ENCODE measurements at regions not wholly inside any gene's neighbourhood (a gene's known extent, or its start where the extent isn't known, plus 50 kb on each side); places are given as distances from the start of the nearest gene placed in this dataset.

- DNase-seq: no peak
Measured at GRCh38 chr12:116461060-116461459, 98.1 kb upstream of the MAP1LC3B2 start.

- DNase-seq: no peak
Measured at GRCh38 chr12:116463366-116463765, 95.8 kb upstream of the MAP1LC3B2 start.

GRCh38 chr12:116465407-116465806 is 93.8 kb upstream of the MAP1LC3B2 start:
- DNase-seq: no peak

GRCh38 chr12:116465856-116466255 is 93.3 kb upstream of the MAP1LC3B2 start:
- DNase-seq: no peak

DNA sequence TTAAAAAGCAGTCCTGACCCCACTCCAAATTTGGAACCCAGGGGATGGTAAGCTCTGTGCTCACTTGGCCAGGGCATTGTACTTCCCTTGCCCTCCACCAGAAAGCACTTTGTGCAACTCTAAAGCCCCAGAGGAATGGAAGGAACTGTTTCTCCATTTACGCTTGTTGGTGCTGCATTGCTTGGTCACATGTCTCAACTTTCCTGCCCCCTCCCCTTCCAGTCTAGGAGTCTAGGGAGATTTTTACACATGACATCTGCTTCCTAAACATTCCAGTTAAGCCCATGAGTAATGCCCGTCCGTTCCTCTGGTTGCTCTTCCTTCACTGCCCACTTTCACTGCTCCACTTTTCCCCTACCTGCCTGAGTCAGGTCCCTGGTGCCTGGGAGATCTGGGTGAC is 92.6 kb upstream of the MAP1LC3B2 start:
- DNase-seq: no peak

- DNase-seq: no peak
Measured at GRCh38 chr12:116469344-116469743, 89.8 kb upstream of the MAP1LC3B2 start.

DNA sequence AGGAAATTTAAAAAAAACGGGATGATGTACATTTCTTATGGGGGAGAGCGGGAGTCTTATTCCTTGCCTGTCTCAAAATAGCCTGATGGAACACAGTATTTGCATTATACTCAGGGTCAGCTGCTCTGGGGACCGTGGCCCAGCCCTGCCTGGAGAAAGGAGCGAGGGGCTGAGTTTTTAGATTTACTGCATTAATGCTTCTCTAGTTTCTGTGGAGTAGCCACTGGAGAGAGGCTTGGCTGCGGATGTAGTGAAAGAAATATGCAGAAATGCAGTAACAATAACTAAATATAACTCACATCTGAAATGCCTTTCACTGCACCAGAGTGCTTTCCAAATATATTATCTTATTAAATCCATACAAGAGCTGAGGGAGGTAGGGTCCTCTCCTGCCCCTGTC is 87.6 kb upstream of the MAP1LC3B2 start:
- DNase-seq: no peak

DNA sequence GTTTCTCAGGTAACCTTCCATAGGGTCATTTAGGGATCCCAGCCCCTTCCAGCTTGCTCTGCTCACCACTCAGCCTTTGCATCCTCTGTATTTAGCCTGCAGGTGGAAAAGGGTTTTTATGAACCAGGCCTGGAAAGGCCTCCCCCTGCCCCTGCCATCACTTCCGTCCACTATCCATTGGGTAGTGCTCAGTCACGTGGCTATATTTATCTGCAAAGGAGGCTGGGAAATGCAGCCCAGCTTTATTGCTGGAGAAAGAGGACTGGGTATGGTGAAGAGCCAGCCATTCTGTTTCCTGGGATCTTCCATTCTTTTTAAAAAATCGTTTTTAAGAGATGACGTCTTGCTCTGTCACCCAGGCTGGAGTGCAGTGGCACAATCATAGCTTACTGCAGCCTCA is 87.0 kb upstream of the MAP1LC3B2 start:
- DNase-seq: no peak

DNA sequence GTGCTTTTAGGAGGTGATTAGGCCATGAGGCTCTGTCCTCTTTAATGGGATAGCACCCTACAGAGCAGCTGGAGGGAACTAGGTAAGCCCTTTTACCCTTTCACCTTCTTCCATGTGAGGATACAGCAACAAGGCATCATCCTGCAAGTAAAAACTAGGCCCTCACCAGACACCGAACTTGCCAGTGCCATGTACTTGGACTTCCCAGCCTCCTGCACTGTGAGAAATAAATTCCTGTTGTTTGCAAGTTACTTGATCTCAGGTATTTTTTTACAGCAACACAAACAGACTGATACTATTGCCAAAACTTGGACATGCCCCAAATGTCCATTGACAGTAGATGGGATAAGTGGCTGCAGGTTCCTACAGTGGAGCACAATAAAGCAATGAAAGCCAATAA is 85.8 kb upstream of the MAP1LC3B2 start:
- DNase-seq: no peak

DNA sequence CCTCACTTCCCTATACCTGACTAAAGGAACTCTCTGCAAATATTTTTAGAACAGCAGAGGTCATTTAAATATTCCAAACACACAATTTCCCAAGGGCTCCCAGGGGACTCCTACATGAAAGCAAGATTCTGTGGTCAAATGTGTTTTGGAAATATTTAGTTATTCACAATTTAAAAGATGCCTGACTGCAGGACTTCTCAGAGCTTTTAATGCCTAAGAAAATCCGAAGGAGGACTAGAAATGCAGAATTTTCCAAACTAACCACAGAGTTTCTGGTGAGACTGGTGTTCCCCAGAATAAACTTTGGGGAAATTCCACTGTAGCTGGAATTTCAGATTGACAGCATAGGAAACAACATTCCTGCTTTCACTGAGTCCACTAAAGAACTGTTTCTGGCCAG is 84.8 kb upstream of the MAP1LC3B2 start:
- no peak for DNase-seq

- DNase-seq: no peak
Measured at GRCh38 chr12:116474899-116475298, 84.3 kb upstream of the MAP1LC3B2 start.

- DNase-seq: no peak
Measured at GRCh38 chr12:116476227-116476822, 82.9 kb upstream of the MAP1LC3B2 start.

- DNase-seq: no peak
Measured at GRCh38 chr12:116478243-116478773, 80.9 kb upstream of the MAP1LC3B2 start.

- DNase-seq: no peak
Measured at GRCh38 chr12:116480210-116480810, 78.9 kb upstream of the MAP1LC3B2 start.

DNA sequence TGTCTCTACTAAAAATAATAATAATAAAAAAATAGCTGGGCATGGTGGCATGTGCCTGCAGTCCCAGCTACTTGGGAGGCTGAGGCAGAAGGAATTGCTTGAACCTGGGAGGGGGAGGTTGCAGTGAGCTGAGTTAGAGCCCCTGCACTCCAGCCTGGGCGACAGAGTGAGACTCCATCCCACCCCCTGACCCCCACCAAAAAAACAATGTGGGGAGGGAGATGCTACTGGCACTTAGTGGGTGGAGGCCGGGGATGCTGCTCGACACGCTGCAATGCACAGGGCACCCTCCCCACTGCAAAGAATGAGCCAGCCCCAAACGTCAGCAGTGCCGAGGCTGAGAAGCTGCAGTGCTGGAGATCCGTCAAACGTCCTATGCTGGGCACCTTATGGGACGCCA is 77.5 kb upstream of the MAP1LC3B2 start:
- DNase-seq: no peak

DNA sequence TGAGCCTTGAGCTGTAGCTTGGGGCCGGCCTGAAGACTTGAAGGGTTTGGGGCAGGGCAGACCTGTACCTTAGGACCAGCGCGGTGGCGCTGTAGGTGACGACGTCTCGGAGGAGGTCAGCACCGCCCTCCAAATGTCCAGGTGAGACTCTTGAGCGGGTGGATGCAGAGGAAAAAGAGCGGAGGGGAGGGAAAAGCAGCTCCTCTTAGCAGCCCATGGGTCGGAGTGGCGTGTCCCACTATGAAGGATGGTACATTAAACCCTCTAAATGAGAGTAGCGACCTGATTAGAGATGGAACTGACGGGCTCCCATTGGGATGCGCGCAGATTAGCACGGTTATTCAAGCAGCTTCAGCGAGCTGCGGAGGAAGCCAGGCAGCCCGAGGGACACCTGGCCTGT is 77.0 kb upstream of the MAP1LC3B2 start:
- DNase-seq: no peak

GRCh38 chr12:116482859-116483258 is 76.3 kb upstream of the MAP1LC3B2 start:
- no peak for DNase-seq

- no peak for DNase-seq
Measured at GRCh38 chr12:116483959-116484750, 75.0 kb upstream of the MAP1LC3B2 start.

GRCh38 chr12:116484807-116485206 is 74.4 kb upstream of the MAP1LC3B2 start:
- no peak for DNase-seq

GRCh38 chr12:116489116-116489515 is 70.1 kb upstream of the MAP1LC3B2 start:
- no peak for DNase-seq

DNA sequence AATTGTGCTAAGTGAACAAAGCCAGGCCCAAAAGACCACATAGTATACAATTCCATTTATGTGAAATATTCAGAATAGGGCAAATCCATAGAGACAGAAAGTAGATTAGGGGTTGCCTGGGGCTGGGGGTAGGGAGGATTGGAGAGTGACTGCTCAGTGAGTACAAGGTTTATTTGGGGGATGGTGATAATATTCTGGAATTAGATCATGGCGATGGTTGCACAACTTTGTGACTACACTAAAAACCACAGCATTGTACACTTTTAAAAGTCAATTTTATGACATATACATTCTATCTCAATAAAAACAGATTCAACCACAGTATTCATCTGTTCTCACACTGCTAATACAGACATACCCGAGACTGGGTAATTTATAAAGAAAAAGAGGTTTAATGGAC is 68.7 kb upstream of the MAP1LC3B2 start:
- no peak for DNase-seq

DNA sequence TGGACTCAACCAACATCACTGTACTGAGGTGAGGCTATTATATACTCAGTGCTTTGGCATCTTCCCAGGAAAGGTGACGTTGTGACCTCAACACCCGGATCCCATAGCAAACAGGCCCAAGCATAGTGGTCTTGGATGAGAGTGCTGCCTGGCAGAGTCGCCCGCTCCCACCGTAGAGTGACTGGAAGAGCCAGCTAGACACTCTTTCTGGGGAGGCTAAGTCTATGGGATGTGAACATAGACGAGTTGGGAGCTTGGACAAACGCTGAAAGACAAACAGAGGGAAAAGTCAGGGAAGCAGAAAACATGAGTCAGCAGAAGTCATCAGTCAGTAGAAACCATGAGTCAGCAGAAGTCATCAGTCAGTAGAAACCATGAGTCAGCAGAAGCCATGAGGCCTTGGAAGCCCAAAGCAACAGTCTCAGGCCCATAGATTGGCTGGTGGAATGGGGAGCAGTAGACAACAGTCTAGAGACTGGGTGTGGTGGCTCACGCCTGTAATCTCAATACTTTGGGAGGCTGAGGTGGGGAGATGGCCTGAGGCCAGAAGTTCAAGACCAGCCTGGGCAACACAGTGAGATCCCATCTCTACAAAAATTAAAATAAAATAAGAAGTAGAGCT is 66.4 kb upstream of the MAP1LC3B2 start:
- no peak for DNase-seq

- no peak for DNase-seq
Measured at GRCh38 chr12:116495260-116495659, 63.9 kb upstream of the MAP1LC3B2 start.
